HG03575 (cell line): ENCODE measurements at regions not wholly inside any gene's neighbourhood (a gene's known extent, or its start where the extent isn't known, plus 50 kb on each side); places are given as distances from the start of the nearest gene placed in this dataset.
"Not testable (repeated sequence)": the region's sequence is repeated elsewhere in the genome, so short reads cannot be mapped to it uniquely, and the experiment has no call there.

Experiments
- ATAC-seq: cut with Tn5 transposase; IDR thresholded peaks from one replicate; pipeline ENCODE4 v1.9.1; 2021; ENCODE audit not compliant: unreplicated experiment, insufficient number of reproducible peaks, low FRiP score; ENCODE audit errors: extremely low read depth

GRCh38 chr2:210844016-210844415 lies 287.6 kb downstream of the CPS1 start:
- no peak for ATAC-seq

GRCh38 chr2:210859314-210859713 lies 302.9 kb downstream of the CPS1 start:
- ATAC-seq: no peak

DNA sequence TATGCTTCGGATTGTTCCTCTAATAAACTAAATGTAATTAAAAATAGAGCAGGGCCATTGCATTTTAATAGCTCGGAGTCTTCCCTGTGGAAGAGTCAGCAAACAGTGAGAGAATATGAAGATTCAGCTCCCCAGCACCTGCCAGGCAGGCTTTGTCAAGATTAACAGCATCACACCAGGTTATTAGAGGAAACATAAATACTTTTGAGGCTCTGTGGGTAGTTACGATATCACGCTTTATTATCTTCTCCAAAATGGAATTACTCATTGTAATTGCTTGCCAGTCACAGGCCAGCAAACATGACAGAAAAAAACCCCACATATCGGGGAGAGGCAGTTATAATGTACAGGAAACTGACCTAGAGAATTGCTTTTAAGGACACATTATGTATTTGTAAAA lies 303.9 kb downstream of the CPS1 start:
- ATAC-seq: no peak

- ATAC-seq: no peak
Observed at GRCh38 chr2:210861038-210861665, 304.8 kb downstream of the CPS1 start.

GRCh38 chr2:210862283-210863065 lies 306.1 kb downstream of the CPS1 start:
- ATAC-seq: no peak

- ATAC-seq: no peak
Observed at GRCh38 chr2:210863283-210863682, 306.9 kb downstream of the CPS1 start.

DNA sequence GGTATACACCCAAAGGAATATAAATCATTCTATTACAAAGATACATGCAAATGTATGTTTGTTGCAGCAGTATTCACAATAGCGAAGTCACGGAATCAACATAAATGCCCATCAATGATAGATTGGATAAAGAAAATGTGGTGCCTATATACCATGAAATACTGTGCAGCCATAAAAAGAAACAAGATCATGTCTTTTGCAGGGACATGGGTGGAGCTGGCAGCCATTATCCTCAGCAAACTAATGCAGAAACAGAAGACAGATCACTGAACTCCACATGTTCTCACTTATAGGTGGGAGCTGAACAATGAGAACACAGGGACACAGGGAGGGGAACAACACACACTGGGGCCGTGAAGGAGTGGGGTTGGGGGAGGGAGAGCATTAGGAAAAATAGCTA lies 315.2 kb downstream of the CPS1 start:
- ATAC-seq: not testable (repeated sequence)

- no peak for ATAC-seq
Observed at GRCh38 chr2:210873631-210874030, 317.2 kb downstream of the CPS1 start.

DNA sequence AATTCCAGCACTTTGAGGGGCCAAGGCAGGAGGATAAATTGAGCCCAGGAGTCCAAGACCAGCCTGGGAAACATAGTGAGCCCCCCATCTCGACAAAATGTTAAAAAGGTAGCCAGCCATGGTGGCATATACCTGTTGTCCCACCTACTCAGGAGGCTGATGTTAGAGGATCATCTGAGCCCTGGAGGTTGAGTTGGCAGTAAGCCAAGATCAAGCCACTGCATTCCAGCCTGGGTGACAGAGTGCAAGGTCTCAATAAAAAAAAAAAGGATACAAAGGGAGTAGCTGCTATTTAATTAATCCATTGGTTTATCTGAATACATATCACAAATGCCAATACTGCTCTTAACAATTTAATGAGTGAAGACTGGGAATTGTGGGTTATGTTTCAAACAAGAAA lies 327.8 kb downstream of the CPS1 start:
- ATAC-seq: no peak

DNA sequence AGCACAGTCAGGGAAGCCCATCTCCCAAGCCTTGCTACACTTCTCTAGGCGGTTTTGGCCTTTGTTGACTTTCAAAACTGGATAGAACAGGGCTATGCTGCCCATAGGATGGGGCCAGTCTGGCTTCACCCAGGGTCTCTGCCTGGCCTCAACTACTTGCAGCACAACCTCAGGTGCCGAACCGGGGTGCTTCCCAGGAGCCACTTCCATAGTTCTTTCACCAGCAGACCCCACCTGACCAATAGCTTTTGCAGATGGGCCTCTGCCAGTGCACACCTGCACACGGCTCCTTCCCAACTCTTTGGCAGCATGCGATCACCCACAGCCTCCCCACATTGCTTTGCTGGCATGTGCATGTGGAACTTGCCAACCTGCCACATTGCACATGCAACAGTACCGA lies 331.6 kb downstream of the CPS1 start:
- no peak for ATAC-seq

- ATAC-seq: no peak
Observed at GRCh38 chr2:210895132-210895531, 338.7 kb downstream of the CPS1 start.

GRCh38 chr2:210899131-210899530 lies 342.7 kb downstream of the CPS1 start:
- ATAC-seq: no peak

GRCh38 chr2:210901326-210901725 lies 344.9 kb downstream of the CPS1 start:
- ATAC-seq: no peak

- ATAC-seq: no peak
Observed at GRCh38 chr2:210912779-210913178, 356.4 kb downstream of the CPS1 start.

- ATAC-seq: no peak
Observed at GRCh38 chr2:210913461-210913860, 357.1 kb downstream of the CPS1 start.

GRCh38 chr2:210915912-210916311 lies 359.5 kb downstream of the CPS1 start:
- no peak for ATAC-seq

DNA sequence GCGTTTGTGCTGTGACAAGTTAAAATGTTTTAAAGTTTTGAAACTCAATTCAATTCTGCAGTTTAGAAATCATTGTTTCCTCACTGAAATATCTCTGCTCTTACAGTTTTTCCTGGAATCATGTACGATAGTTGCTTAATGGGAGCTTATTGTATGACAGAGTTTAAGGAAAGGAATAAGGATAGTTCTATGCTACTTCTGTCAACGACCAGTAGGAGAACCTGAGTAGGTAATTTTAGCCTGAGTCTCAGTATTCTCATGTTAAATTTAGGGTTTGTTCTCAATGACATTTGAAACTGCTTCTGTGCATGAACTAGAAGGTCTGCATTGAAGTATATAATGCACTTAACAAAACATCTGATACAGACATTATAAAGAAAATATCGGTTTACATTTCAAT lies 361.1 kb downstream of the CPS1 start:
- ATAC-seq: no peak

GRCh38 chr2:210919128-210919527 lies 362.7 kb downstream of the CPS1 start:
- ATAC-seq: no peak

DNA sequence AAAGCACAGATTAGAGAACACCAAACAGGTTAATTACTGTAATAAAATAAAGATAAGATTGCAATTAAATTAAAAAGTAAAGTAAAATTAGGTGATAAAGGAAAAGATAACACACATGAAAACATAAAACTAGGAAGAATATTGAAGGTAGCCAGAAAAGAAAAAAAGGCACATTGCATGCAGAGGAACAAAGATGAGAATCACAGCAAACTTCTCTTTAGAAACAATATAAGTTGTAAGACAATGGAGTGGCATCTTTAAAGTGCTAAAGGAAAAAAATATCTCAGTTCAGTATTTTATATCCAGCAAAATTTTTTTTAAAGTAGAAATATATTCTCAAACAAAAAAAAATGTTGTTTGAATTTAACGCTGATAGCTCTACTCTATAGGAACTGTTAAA lies 366.0 kb downstream of the CPS1 start:
- no peak for ATAC-seq

- no peak for ATAC-seq
Observed at GRCh38 chr2:210928714-210929113, 372.3 kb downstream of the CPS1 start.

DNA sequence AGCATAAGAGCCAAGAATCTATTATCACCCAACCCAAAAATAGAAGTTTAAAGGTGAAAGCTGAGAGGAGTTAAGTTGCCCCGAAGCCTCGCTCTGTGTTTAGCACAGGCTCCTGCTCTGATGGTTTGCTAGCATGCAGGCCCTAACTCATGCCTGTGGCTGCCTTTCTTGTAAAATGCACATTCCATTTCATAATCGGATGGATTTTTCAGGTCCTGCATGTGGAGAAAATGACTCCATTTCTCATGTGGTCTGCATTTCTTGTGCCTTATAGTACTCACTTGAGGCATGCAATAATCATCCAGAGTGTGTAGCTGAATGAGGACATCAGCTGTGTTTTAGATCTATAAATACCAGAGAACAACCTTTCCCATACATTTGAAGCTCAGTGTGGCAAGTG lies 381.8 kb downstream of the CPS1 start:
- no peak for ATAC-seq
